ENCODE measurements at regions not wholly inside any gene's neighbourhood (a gene's known extent, or its start where the extent isn't known, plus 50 kb on each side); places are given as distances from the start of the nearest gene placed in this dataset.

- TF ChIP-seq ZFX (IDR thresholded peaks at IDR 0.05) (no peak), CTCF (conservative IDR thresholded peaks at IDR 0.05) (no peak)
- no peak overlapping the region for H3K27ac ChIP-seq
Observed at GRCh38 chr18:49658823-49659404, 97.1 kb downstream of the LIPG start.

- H3K27ac ChIP-seq: no peak overlapping the region
- TF ChIP-seq CTCF (conservative IDR thresholded peaks at IDR 0.05) (no peak), ZFX (IDR thresholded peaks at IDR 0.05) (no peak)
Observed at GRCh38 chr18:49656073-49656692, 94.3 kb downstream of the LIPG start.

GRCh38 chr18:49655266-49656072 is 93.6 kb downstream of the LIPG start:
- H3K27ac ChIP-seq: no peak overlapping the region
- no peak for TF ChIP-seq CTCF (conservative IDR thresholded peaks at IDR 0.05)
- TF ChIP-seq ZFX (IDR thresholded peaks at IDR 0.05): no peak

DNA sequence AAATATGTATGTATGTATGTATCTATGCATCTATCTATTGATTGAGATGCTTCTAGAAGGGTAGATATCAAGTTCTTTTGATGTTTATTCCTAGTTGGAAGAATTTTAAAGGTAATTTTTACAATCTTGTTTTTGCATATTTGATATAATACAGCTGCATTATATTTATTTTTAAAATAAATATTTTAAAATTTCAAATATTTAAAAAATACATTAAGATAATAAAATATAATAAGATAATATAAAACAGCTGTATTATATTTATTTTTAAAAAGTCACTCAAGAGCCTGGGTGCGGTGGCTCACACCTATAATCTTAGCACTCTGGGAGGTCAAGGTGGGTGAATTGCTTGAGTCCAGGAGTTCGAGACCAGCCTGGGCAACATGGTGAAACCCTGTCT is 92.5 kb downstream of the LIPG start:
- TF ChIP-seq CTCF (conservative IDR thresholded peaks at IDR 0.05) (no peak), ZFX (IDR thresholded peaks at IDR 0.05) (no peak)
- H3K27ac ChIP-seq: no peak overlapping the region

DNA sequence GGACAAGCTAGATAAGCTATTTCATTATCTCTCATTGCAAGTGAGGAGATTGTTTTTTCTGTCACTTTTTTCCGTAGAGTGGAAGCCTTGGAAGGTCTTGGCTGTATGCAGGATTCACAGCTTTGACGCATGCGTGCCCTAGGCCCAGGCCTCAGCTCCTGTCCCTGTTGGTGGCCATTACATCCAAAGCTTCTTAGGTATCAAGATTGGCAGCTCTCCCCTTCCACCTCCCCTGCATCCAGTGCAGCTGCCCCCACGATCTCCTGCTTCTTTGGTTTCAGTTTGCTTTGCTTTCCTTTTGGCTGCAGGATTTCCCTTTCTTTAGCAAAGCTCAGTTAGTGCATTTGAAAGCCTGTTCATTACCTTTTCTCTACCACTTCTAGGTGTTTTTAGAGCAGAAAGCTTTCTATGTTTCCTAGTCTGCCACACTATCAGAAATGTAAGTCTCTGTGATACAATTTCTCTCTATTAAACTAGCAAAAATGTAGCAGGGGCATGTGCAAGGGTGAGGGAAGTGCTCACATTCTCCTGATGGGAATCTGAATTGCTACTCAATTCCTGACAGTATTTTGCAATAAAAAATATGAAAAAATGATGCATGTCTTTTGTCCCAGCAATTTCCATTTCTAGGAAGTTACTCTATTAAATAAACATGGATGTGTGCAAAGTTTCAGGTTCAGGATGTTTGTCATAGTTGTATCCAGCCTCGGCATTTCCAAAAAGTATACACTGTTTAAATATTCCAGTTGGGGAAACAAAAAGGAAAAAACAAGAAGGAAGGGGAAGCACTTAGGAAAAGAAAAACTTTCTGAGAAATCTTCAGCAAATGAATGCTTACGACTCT is 91.2 kb downstream of the LIPG start:
- TF ChIP-seq CTCF (conservative IDR thresholded peaks at IDR 0.05) (no peak), ZFX (IDR thresholded peaks at IDR 0.05) (no peak)
- H3K27ac ChIP-seq: no peak overlapping the region

DNA sequence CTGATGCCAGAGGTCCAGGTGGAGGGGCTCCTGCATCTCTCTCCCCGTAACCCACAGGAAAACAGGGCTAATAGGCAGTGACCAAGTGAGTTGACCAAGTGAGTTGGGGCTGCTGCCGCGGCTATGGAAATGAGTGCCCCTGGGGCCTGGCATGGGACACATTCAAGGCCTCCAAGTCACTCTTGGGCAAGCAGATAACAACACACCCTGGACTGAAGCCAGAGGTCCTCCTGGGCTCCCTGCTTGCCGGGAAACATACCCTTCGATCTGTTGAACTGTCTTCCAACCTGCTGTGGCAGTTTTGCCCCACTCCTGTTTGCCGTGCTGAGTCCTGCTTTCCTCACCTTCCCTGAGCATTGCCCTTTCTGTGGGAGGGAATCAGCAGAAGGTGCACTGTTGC is 89.2 kb downstream of the LIPG start:
- TF ChIP-seq ZFX (IDR thresholded peaks at IDR 0.05) (no peak), CTCF (conservative IDR thresholded peaks at IDR 0.05) (no peak)

More for the DNA sequence above, 89.2 kb downstream of the LIPG start:
- H3K27ac ChIP-seq: no peak overlapping the region

Measured in C4-2B (cell line).